ENCODE measurements at regions not wholly inside any gene's neighbourhood (a gene's known extent, or its start where the extent isn't known, plus 50 kb on each side); places are given as distances from the start of the nearest gene placed in this dataset.
A peak's percentile ranks its signal among the peaks of the same experiment; 100 is the strongest.

DNA sequence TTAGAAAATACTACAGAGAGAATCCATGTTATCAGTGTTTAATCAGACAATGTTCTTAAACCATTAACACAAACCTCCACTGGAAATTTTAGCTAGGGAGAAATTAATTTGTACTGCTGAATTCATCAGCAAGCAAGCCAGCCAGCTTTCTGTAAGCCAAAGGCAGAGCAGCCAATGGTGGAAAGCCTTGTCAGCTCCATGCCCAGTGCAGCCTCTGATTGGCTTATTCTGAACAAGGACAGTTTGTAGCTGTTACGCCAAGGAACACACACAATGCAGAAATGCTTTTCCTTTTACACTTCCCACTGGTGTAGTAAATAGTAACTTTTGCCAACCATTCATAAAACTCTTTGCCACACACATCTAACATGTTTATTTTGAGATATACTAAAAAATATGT, 265.0 kb downstream of the TENT5A start:
- Histone ChIP-seq H3K4me1 (no peaks in the 10 kb centered on the region), H3K4me3 (ENCODE audit: low read depth, low read length) (no peak overlapping the region), H3K27me3 (no peaks in the 10 kb centered on the region), H3K36me3 (no peaks in the 10 kb centered on the region), H3K9me3 (no peaks in the 10 kb centered on the region)
- peak; percentile 11 for DNase-seq
- TF ChIP-seq, protein P1, sequence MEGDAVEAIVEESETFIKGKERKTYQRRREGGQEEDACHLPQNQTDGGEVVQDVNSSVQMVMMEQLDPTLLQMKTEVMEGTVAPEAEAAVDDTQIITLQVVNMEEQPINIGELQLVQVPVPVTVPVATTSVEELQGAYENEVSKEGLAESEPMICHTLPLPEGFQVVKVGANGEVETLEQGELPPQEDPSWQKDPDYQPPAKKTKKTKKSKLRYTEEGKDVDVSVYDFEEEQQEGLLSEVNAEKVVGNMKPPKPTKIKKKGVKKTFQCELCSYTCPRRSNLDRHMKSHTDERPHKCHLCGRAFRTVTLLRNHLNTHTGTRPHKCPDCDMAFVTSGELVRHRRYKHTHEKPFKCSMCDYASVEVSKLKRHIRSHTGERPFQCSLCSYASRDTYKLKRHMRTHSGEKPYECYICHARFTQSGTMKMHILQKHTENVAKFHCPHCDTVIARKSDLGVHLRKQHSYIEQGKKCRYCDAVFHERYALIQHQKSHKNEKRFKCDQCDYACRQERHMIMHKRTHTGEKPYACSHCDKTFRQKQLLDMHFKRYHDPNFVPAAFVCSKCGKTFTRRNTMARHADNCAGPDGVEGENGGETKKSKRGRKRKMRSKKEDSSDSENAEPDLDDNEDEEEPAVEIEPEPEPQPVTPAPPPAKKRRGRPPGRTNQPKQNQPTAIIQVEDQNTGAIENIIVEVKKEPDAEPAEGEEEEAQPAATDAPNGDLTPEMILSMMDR (IDR thresholded peaks at IDR 0.05; ENCODE audit: low read depth, low read length): no peak

DNA sequence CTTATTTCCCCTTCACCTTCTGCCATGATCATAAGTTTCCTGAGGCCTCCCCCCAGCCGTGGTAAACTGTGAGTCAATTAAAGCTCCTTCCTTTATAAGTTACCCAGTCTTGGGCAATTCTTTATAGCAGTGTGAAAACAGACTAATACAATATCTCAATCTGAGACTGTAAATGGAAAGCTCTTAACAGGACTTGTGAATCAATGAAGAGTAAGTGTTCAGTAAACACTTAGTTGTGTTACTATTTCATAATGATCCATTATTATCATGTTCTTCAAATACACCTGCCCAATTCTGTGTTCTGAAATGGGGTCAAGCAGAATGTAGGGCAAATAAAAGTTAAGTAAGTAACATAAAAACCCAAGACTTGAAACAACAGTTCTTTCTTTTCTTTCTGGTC, 266.2 kb downstream of the TENT5A start:
- no peak for DNase-seq
- Histone ChIP-seq H3K4me3 (ENCODE audit: low read depth, low read length) (no peak overlapping the region), H3K36me3 (no peaks in the 10 kb centered on the region), H3K4me1 (no peaks in the 10 kb centered on the region), H3K9me3 (no peaks in the 10 kb centered on the region), H3K27me3 (no peaks in the 10 kb centered on the region)
- TF ChIP-seq, protein P1 (IDR thresholded peaks at IDR 0.05; ENCODE audit: low read depth, low read length): no peak

DNA sequence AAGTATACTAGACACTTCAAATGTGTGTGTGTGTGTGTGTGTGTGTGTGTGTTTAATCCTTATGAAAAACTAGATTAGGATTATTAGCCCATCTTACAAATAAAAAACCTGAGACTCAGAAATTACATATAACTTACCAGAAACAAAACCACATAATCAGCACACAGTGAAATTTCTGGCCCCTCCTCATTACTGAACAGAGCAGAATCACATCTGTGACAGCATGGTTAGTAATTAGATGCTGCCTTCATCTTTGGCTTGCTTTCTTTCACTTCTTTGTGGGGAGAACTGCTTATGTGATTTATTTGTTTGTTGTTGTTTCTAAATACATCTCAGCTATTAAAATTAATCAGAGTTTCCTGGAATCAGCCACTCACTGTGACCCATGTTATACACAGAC, 267.1 kb downstream of the TENT5A start:
- no peak for DNase-seq
- no peak overlapping the region for H3K4me3 ChIP-seq (ENCODE audit: low read depth, low read length)
- TF ChIP-seq, protein P1 (IDR thresholded peaks at IDR 0.05; ENCODE audit: low read depth, low read length): no peak
- no peaks in the 10 kb centered on the region for H3K27me3 ChIP-seq
- H3K36me3 ChIP-seq: no peaks in the 10 kb centered on the region
- no peaks in the 10 kb centered on the region for H3K9me3 ChIP-seq
- no peaks in the 10 kb centered on the region for H3K4me1 ChIP-seq

DNA sequence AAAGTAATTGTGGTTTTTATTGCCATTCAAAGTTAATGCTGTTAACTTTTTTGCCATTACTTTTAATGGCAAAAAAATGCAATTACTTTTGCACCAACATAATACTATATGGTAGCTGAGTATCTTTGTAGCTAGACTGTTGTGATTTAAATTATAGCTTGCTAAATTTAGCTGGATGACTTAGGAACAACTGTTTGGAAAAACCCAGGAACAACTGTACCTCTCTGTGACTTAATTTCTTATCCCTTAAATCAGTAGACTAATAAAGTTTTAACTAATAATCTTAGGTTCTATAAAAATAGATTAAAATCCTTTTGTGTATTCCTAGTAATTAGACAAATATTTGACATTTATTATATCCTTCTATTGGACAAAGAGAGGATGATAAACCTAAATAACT, 268.2 kb downstream of the TENT5A start:
- no peaks in the 10 kb centered on the region for H3K27me3 ChIP-seq
- no peaks in the 10 kb centered on the region for H3K9me3 ChIP-seq
- TF ChIP-seq, protein P1 (IDR thresholded peaks at IDR 0.05; ENCODE audit: low read depth, low read length): no peak
- H3K4me1 ChIP-seq: no peaks in the 10 kb centered on the region
- H3K36me3 ChIP-seq: no peaks in the 10 kb centered on the region
- no peak overlapping the region for H3K4me3 ChIP-seq (ENCODE audit: low read depth, low read length)
- DNase-seq: no peak

DNA sequence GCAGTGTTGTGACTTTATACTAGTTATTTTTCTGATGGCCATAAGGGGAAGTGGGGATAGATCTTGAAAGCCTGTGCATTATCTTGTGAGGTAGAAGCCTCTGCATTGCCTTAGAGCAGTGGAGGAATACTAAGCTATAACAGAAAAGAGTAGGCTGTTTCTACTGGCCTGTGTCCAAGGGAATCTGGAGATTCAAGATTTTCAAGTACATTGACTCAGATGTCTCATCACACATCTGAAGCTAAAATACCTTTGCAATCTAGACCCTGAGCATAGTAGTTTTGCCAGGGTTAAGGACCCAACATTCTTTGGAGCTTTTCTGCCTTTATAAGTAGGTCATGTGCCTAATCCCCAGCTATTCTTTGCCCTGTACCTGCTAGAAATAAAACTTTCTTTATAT, 272.3 kb downstream of the TENT5A start:
- no peaks in the 10 kb centered on the region for H3K4me1 ChIP-seq
- no peaks in the 10 kb centered on the region for H3K9me3 ChIP-seq
- no peaks in the 10 kb centered on the region for H3K36me3 ChIP-seq
- no peak for DNase-seq
- TF ChIP-seq, protein P1 (IDR thresholded peaks at IDR 0.05; ENCODE audit: low read depth, low read length): no peak
- H3K27me3 ChIP-seq: no peaks in the 10 kb centered on the region
- no peak overlapping the region for H3K4me3 ChIP-seq (ENCODE audit: low read depth, low read length)

DNA sequence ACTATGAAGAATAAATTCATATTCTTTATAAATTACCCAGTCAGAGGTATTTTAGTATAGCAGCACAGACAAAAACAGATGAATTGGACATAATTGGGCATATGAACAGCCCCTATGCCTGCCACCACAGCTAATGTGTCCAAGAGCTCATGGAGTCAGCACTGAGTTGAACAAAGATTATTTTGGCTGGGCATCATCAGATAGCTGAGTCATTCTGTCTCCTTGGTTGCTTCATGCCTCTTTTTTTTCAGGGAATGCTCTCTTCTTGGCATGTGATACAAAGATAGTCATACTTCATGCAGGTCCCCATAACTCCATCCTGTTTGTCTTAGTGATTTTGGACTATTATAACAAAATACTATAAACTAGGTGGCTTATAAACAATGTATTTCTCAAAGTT, 275.6 kb downstream of the TENT5A start:
- H3K36me3 ChIP-seq: no peaks in the 10 kb centered on the region
- H3K27me3 ChIP-seq: no peaks in the 10 kb centered on the region
- H3K4me1 ChIP-seq: no peaks in the 10 kb centered on the region
- TF ChIP-seq, protein P1 (IDR thresholded peaks at IDR 0.05; ENCODE audit: low read depth, low read length): no peak
- DNase-seq: no peak
- H3K4me3 ChIP-seq (ENCODE audit: low read depth, low read length): no peak overlapping the region
- no peaks in the 10 kb centered on the region for H3K9me3 ChIP-seq
